Stimulated activated CD8-positive, alpha-beta memory T cell treated with anti-CD3 and anti-CD28 coated beads, Interleukin-4, amount 100 ng/mL, for 1 hour (primary cell): ENCODE measurements at regions not wholly inside any gene's neighbourhood (a gene's known extent, or its start where the extent isn't known, plus 50 kb on each side); places are given as distances from the start of the nearest gene placed in this dataset.

Source experiments
- DNase-seq, 2 donors: peaks; one replicate each; pipeline ENCODE4 v3.0.0-alpha.2; 2020; ENCODE audit warnings: low read depth in 2 of 2, low spot score in 1 of 2

DNA sequence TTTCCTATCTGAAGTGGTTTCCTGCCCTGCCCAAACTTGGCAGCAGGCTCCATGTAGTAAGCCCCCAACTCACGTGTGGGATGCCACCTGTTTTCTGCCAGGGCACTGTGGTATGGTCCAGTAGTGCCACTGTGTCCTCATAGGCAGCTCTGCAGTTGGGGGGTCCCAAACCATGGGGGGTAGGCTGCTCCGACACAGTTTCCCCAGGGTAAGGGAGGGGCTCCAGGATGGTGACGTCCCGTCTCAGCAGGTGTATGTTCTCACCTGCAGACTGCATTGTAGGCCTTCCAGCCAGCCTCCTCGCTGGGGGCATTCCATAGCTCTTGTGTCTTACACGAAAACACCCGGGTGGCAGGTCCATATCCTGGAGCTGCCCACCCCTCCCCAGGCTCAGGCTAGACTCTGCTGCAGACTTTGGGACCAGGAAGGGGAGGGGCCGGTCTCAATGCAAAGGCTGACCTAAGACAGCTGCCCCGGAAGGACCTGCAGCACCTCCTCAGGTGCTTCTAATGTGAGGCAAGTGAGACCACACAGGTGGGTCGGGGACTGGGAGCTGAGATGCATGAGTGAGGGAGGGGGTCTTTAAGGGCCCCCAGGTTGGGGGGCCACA is 330.5 kb upstream of the IRX4 start:
- DNase-seq: no peak

- no peak for DNase-seq
These were observed 329.8 kb upstream of the IRX4 start for GRCh38 chr5:2212481-2212880.

DNA sequence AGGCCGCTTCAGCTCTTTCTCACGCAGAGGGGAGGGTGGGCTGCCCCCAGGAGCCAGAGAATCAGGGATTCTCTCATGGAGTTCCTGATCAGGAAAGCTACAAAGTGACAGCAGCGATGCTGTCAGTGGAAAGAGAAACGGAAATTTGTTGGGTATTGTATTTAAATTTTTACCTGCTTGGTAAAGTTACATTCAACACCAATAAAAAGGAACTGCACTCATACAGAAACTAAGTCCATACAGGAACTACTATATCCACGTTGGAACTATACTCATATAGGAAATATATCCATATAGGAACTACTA is 325.5 kb upstream of the IRX4 start:
- DNase-seq: no peak

DNA sequence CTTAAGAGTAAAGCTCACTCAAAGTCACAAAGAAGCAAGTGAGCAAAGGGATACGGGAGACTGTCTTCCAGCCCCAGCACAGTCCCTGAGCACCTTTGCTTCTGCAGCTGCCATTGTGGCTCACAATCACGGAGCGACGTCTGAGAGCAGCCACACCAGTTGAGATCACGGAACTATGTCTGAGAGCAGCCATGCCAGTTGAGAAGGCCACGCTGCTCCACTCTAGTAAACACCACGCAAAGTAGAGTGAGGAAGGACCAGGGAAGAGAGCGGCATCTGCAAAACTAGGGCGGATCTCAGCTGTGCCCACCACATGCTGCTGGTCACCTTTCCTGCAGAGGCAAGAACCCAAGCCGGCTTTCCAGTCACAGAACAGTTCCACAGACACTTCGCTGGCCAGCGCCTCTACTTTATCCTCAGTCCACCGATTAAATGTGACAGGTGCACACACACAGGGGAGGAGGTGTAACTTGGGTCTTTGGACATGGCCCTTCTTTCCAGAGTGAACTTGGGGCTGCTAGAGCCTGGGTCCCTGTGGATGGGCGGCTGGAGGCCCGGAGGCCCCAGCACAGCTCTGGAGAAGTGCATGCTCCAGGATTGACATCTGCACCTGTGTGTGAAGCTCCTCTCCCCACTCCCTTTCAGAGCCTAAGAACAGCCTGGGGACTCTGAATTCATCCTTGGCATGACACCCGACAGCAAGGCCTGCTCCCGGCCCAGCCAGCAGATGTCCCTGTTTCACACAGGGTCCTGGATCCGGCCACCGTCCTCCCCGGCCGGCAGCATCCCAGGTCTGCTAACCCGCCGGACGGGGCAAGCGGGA is 324.9 kb upstream of the IRX4 start:
- no peak for DNase-seq

- DNase-seq: no peak
These were observed 324.3 kb upstream of the IRX4 start for GRCh38 chr5:2207109-2207399.

- DNase-seq: no peak
These were observed 323.8 kb upstream of the IRX4 start for GRCh38 chr5:2206293-2207108.

- DNase-seq: no peak
These were observed 323.0 kb upstream of the IRX4 start for GRCh38 chr5:2205596-2206226.

DNA sequence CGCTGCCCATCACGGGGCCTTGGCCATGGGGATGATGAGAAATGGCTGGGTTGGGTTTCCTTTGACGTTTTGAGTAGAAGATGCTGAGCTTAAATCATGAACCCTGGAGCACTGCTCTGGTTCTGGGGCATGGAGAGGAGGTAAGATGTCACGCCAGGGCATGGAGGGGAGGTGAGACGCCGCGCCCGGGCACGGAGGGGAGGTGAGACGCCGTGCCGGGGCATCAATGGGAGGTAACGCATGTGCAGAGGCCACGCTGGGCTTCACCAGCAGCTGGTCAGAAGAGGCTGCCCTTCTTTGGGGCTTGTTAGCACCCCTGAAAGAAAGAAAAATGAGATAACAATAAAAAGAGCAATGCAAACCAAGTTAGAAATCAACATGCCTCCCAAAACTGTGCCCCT is 322.5 kb upstream of the IRX4 start:
- no peak for DNase-seq

- DNase-seq: no peak
These were observed 321.9 kb upstream of the IRX4 start for GRCh38 chr5:2204366-2205184.

DNA sequence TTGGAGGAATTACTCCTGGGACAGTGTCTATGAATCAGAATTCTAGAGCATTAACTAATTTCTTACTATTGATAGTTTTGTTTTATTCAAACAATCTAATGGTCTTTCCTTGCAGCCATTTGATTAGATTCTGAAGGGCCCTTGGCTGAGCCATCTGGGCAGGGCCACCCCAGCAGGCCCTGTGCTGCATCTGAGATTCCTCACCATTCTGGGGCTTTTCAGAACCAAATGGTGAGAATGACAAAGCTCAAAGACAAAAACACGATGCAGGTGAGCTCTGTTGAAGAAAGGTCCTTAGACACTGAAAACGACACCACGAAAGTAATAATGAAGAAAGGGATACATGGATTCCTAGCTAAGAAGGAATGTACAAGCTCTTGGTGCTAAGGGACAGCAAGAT is 321.0 kb upstream of the IRX4 start:
- DNase-seq: no peak

DNA sequence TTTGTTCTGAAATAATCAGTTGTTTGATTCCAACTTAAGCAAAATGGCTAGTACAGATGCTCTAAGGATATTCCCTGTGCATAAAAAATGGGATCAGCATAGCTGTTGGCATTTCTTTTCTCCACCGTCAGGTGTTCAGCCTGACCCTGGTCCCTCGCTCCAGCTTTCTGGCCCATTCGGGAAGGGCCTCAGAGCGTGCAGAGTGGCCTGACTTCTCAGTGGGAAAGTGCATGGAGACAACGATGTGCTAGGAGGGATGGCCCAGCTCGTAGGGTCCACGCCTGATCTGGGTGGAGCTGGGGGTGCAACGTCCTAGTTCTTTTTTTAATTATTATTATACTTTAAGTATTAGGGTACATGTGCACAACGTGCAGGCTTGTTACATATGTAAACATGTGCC is 319.1 kb upstream of the IRX4 start:
- DNase-seq: no peak

- DNase-seq: no peak
These were observed 318.7 kb upstream of the IRX4 start for GRCh38 chr5:2201421-2201820.

DNA sequence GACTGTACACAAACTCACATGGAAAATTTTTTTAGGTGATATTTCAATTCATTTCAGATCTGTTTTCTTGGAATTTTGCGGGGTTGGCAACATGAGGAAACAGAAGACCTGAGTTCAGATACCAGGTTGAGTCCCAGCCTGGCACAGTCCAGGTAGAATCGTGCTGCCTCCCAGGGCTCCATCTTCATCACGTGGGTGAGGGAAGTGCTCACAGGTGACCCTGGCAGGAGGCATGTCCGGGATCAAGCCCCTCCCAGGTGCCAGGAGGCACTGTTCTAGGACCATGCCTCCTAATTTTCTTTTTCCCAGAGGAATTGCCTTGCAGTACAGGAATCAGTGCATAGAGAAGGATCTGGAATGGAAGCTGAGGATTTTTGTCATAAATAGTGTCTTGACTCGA is 318.3 kb upstream of the IRX4 start:
- no peak for DNase-seq

DNA sequence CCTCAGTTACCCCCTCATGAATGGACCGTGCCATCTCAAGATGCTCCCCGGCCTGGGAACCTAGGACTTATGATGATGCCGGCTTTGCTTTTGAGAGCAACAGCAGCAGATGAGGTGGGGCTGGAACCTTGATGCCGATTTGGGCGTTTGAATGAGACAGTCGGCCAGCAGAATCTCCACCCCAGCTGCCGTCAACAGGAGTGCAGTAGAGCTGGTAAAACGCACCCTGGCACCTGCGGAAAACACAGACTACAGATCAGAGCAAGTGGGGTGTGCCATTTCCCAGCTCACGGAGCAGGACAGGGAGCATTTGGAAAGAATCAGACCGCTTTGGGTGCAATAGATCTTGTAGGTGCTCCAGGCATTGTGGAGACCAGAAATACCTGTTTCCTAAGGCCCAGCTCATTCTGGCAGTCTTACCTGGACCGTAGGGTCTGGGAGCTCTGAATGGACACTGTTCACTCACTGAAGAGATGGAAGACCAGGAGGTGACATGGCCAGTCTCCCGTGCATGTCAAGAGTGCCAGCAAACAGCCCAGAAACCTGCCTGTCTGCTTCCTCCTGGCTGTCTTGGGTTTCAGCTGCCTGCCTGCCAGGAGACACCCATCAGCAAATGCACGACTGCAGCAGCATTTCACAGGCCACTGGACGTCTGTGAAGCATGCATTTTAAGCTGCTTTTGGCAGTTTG is 317.7 kb upstream of the IRX4 start:
- no peak for DNase-seq

DNA sequence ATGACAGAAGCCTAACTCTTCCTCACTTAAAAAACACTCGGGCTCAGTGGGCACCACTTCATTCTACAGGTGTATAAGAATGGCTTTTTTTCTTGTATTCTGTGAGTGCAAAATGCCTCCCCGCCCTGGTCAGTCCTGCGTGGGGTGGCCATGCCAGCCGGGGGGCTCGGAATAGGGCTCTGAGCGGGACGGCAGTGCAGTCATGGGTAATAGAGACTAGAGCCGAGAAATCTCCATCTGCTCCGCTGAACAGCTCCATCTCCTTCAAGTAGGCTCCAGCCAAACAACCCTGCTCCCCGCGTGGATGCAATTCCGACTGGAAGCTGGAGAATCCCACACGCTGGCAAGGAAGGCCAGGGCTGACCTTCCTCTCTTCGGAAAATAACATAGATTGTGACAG is 317.0 kb upstream of the IRX4 start:
- DNase-seq: no peak

- no peak for DNase-seq
These were observed 314.4 kb upstream of the IRX4 start for GRCh38 chr5:2196989-2197619.

- no peak for DNase-seq
These were observed 313.7 kb upstream of the IRX4 start for GRCh38 chr5:2196416-2196815.

DNA sequence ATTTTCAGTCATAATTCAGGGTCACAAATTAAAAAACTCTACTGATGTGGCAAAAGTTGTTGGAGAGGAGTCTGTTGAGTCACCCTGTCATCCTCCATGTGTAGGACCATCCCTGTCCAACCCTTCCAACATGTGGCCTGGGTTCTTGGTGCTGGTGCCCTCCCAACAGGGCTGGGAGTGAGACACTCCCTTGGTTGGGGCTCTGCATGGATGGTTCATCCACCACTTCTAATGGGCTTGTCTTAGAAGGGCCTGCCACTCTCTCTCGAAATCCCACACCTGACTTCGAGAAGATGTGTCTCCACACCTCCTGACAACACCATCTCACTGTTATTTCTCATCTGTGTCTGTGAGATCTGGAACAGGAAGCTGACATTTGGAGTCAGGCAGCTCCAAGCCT is 312.2 kb upstream of the IRX4 start:
- no peak for DNase-seq

GRCh38 chr5:2194236-2194555 is 311.5 kb upstream of the IRX4 start:
- DNase-seq: no peak

GRCh38 chr5:2193542-2194235 is 311.0 kb upstream of the IRX4 start:
- DNase-seq: no peak
